NOMO-1 treated with DMSO at 0.1 percent for 48 hours (cell line): ENCODE measurements at regions not wholly inside any gene's neighbourhood (a gene's known extent, or its start where the extent isn't known, plus 50 kb on each side); places are given as distances from the start of the nearest gene placed in this dataset.

ENCODE experiments used
- DNase-seq: peaks from one replicate; lab custom pipeline; 2025; ENCODE audit not compliant: unreplicated experiment; lab: John Stamatoyannopoulos, UW

DNA sequence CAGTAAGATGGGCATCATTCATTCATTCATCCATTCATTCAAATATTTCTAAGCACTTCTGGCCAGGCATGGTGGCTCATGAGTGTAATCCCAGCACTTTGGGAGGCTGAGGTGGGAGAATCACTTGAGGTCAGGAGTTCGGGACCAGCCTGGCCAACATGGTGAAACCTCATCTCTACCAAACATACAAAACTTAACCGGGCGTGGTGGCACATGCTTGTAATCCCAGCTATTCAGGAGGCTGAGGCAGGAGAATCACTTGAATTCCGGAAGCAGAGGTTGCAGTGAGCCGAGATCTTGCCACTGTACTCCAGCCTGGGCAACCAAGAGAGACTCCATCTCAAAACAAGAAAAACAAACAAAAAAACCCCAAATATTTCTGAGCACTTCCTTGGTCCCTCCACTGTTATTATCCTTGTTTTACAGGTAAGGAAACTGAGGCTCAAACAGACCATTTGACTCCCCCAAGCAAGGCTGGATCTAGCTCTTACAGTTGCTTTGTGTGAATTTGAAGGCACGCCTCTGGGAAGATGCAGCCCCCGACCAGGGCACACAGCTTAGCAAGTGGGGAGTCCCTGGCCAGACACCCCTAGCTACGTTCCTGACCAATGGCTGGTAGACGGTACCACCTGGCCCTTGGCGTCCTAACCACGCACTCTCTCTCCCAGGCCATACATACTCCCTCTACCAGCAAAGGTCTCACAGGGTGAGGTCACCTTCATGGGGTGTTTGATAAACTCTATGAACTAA lies 50.6 kb upstream of the ODC1 start:
- DNase-seq: no peak
